HCT116 (cell line): ENCODE measurements at regions not wholly inside any gene's neighbourhood (a gene's known extent, or its start where the extent isn't known, plus 50 kb on each side); places are given as distances from the start of the nearest gene placed in this dataset.

ENCODE experiments used
- ATAC-seq: fragments of 200-7000 bp; cut with Tn5 transposase; 2 replicates; pipeline ENCODE4 v1.9.1; 2020; ENCODE audit warnings: mild to moderate bottlenecking, moderate library complexity
- BruUV-seq: library from RNA; stranded (reverse); fragments of 400-500 nt; replicated peaks from 2 replicates; lab custom pipeline; 2021; lab: Mats Ljungman, UMichigan
- CTCF ChIA-PET: fragments of 300-600 bp; sonication (Branson Sonifier 250); formaldehyde crosslinking; loops from one replicate; lab custom pipeline; 2021; ENCODE audit warnings: antibody characterized with exemption; lab: Charles Lee
- POLR2A ChIA-PET: fragments of 300-600, 350-600 bp; sonication (Branson Sonifier 250); formaldehyde crosslinking; loops from one replicate; lab custom pipeline; 2021; ENCODE audit warnings: antibody characterized with exemption; lab: Charles Lee
- RAD21 ChIA-PET, 2 experiments: fragments of 300-600 bp; sonication (Branson Sonifier 250); formaldehyde crosslinking; loops; one replicate each; lab custom pipeline; 2023; ENCODE audit warnings: low total read pairs in 2 of 2; ENCODE audit not compliant: uncharacterized antibody in 2 of 2, unreplicated experiment in 2 of 2, low non-redundant PET in 1 of 2; lab: Charles Lee
- DNase-seq: peaks from one replicate; pipeline ENCODE4 v3.0.0-alpha.2; 2010; ENCODE audit warnings: low read depth, low spot score
- H2AFZ ChIP-seq: fragments of 200-600 bp; shearing (Covaris generic), sonication (generic); 2 replicates; pipeline ENCODE4 v1.6.1; 2017; ENCODE audit warnings: low read depth, mixed run types, mixed read lengths, antibody characterized with exemption, low read length; ENCODE audit not compliant: poor library complexity, severe bottlenecking
- H3K27ac ChIP-seq: 2 replicates; pipeline ENCODE4 v1.5.1; 2012; ENCODE audit warnings: low read depth, low read length
- H3K27me3 ChIP-seq: fragments of 200-600 bp; sonication (generic); 2 replicates; pipeline ENCODE4 v1.6.1; 2016; ENCODE audit warnings: mixed run types, low read length, mixed read lengths; ENCODE audit not compliant: insufficient read depth
- H3K36me3 ChIP-seq, 2 experiments: fragments of 200-500 bp in 1 of 2; fragments of 200-600 bp in 1 of 2; sonication (Bioruptor generic) in 1 of 2; sonication (generic) in 1 of 2; 2 replicates each; pipeline versions ENCODE4 v1.5.1 to v1.6.1; 2014 to 2016; ENCODE audit warnings: low read length in 2 of 2, inconsistent platforms in 1 of 2, mixed read lengths in 1 of 2, mixed run types in 1 of 2; ENCODE audit not compliant: insufficient read depth in 2 of 2, control insufficient read depth in 1 of 2
- H3K4me1 ChIP-seq, 2 experiments: fragments of 200-600 bp in 1 of 2; sonication (generic) in 1 of 2; 2 replicates each; pipeline versions ENCODE4 v1.5.1 to v1.6.1; 2012 to 2017; ENCODE audit warnings: low read length in 2 of 2, inconsistent platforms in 1 of 2, mild to moderate bottlenecking in 1 of 2, mixed read lengths in 1 of 2, mixed run types in 1 of 2, moderate library complexity in 1 of 2; ENCODE audit not compliant: insufficient read depth in 2 of 2, control insufficient read depth in 1 of 2
- H3K4me2 ChIP-seq: fragments of 200-600 bp; sonication (generic); 2 replicates; pipeline ENCODE4 v1.6.1; 2017; ENCODE audit warnings: mixed run types, low read length, mixed read lengths
- H3K4me3 ChIP-seq, 2 experiments: fragments of 200-600 bp in 1 of 2; sonication (generic) in 1 of 2; replicated peaks in 1 of 2; 2 replicates each; pipeline ENCODE4 v1.5.1; 2011 to 2016; ENCODE audit warnings: low read length in 2 of 2, control low read depth in 1 of 2, low read depth in 1 of 2, mild to moderate bottlenecking in 1 of 2, mixed read lengths in 1 of 2, mixed run types in 1 of 2
- H3K79me2 ChIP-seq: fragments of 200-600 bp; sonication (generic); 2 replicates; pipeline ENCODE4 v1.6.1; 2017; ENCODE audit warnings: mild to moderate bottlenecking, mixed run types, low read length, moderate library complexity, mixed read lengths; ENCODE audit not compliant: insufficient read depth
- H3K9ac ChIP-seq: fragments of 200-600 bp; sonication (generic); 2 replicates; pipeline ENCODE4 v1.6.1; 2016; ENCODE audit warnings: low read length, mixed read lengths
- H3K9me2 ChIP-seq: fragments of 200-600 bp; sonication (generic), shearing (Covaris generic); 2 replicates; pipeline ENCODE4 v1.6.1; 2017; ENCODE audit warnings: mixed run types, mild to moderate bottlenecking, moderate library complexity; ENCODE audit not compliant: insufficient read depth
- H3K9me3 ChIP-seq, 2 experiments: fragments of 200-500 bp in 1 of 2; fragments of 200-600 bp in 1 of 2; sonication (Bioruptor generic) in 1 of 2; sonication (generic) in 1 of 2; 2 replicates each; pipeline ENCODE4 v1.6.1; 2014 to 2017; ENCODE audit warnings: low read length in 2 of 2, mixed read lengths in 2 of 2, inconsistent platforms in 1 of 2, low read depth in 1 of 2, mild to moderate bottlenecking in 1 of 2, mixed run types in 1 of 2, moderate library complexity in 1 of 2; ENCODE audit not compliant: control insufficient read depth in 1 of 2, insufficient read depth in 1 of 2
- H4K20me1 ChIP-seq: fragments of 200-600 bp; sonication (generic), shearing (Covaris generic); 2 replicates; pipeline ENCODE4 v1.6.1; 2017; ENCODE audit warnings: mixed run types, mild to moderate bottlenecking, moderate library complexity; ENCODE audit not compliant: insufficient read depth
- ATF3 ChIP-seq: IDR thresholded peaks from 2 replicates; pipeline ENCODE4 v1.6.1; 2012
- CBX3 ChIP-seq: IDR thresholded peaks from 2 replicates; pipeline ENCODE4 v1.6.1; 2012; ENCODE audit warnings: low read depth
- CEBPB ChIP-seq: IDR thresholded peaks from 2 replicates; pipeline ENCODE4 v1.6.1; 2012; ENCODE audit warnings: low read depth
- EGR1 ChIP-seq: IDR thresholded peaks from 2 replicates; pipeline ENCODE4 v1.6.1; 2012; ENCODE audit warnings: low read depth
- ELF1 ChIP-seq: IDR thresholded peaks from 2 replicates; pipeline ENCODE4 v1.6.1; 2012; ENCODE audit warnings: low read depth, borderline replicate concordance
- EZH2 ChIP-seq: fragments of 200-600 bp; sonication (generic); IDR thresholded peaks from 2 replicates; pipeline ENCODE4 v1.6.1; 2017; ENCODE audit warnings: antibody characterized with exemption, mixed run types
- EZH2phosphoT487 ChIP-seq: fragments of 200-600 bp; IDR thresholded peaks from 2 replicates; pipeline ENCODE4 v1.6.1; 2018; ENCODE audit warnings: antibody characterized with exemption, borderline replicate concordance
- FOSL1 ChIP-seq: IDR thresholded peaks from 2 replicates; pipeline ENCODE4 v1.6.1; 2012; ENCODE audit warnings: low read depth
- JUND ChIP-seq: IDR thresholded peaks from 2 replicates; pipeline ENCODE4 v1.6.1; 2012
- POLR2A ChIP-seq: IDR thresholded peaks from 2 replicates; pipeline ENCODE4 v1.7.0; 2011; ENCODE audit warnings: borderline replicate concordance; ENCODE audit not compliant: insufficient read depth, insufficient read length; ENCODE audit errors: extremely low read depth
- POLR2AphosphoS5 ChIP-seq: IDR thresholded peaks from 2 replicates; pipeline ENCODE4 v1.6.1; 2011; ENCODE audit warnings: mild to moderate bottlenecking, low read depth, low read length, moderate library complexity
- RAD21 ChIP-seq: IDR thresholded peaks from 2 replicates; pipeline ENCODE4 v1.6.1; 2012; ENCODE audit warnings: low read depth, mild to moderate bottlenecking
- SIN3A ChIP-seq: IDR thresholded peaks from 2 replicates; pipeline ENCODE4 v1.6.1; 2012; ENCODE audit warnings: low read depth
- SRF ChIP-seq: IDR thresholded peaks from 2 replicates; pipeline ENCODE4 v1.6.1; 2012; ENCODE audit warnings: low read depth
- TCF7L2 ChIP-seq: IDR thresholded peaks from 2 replicates; pipeline ENCODE4 v1.7.0; 2011; ENCODE audit warnings: borderline replicate concordance, inconsistent platforms; ENCODE audit not compliant: insufficient read depth, insufficient read length; ENCODE audit errors: extremely low read depth
- YY1 ChIP-seq: IDR thresholded peaks from 2 replicates; pipeline ENCODE4 v1.6.1; 2011; ENCODE audit warnings: low read length, low read depth, moderate library complexity, mild to moderate bottlenecking; ENCODE audit not compliant: insufficient replicate concordance; ENCODE audit errors: extremely low read depth
- ZFX ChIP-seq: fragments of 450-650 bp; IDR thresholded peaks from 2 replicates; pipeline ENCODE4 v1.6.1; 2017
- intact Hi-C: fragments of 100-400 bp; cut with micrococcal nuclease; formaldehyde crosslinking; loops from 2 replicates; pipeline ENCODE4 v1.10.0; 2022
- TF ChIP-seq, protein P1 (sequence below): IDR thresholded peaks from 2 replicates; pipeline ENCODE4 v1.6.1; 2012; ENCODE audit warnings: low read depth
- TF ChIP-seq, protein P2 (sequence below): IDR thresholded peaks from 2 replicates; pipeline ENCODE4 v1.6.1; 2012

- no peaks in the 10 kb centered on the region for H3K27me3 ChIP-seq
- CTCF ChIA-PET: no interaction called here
- no TSS peak for BruUV-seq
- RAD21 ChIA-PET: no interaction called here
- H3K9me2 ChIP-seq: no peaks in the 10 kb centered on the region
- H3K4me3 ChIP-seq: no peak overlapping the region
- POLR2A ChIA-PET: no interaction called here
- intact Hi-C loops: no loop called here
- ATAC-seq (no peak), DNase-seq (no peak)
- H4K20me1 ChIP-seq: no peaks in the 10 kb centered on the region
- TF ChIP-seq EZH2: no peak
- TF ChIP-seq TCF7L2: no peak
- no peak for TF ChIP-seq YY1
- TF ChIP-seq, protein P1, sequence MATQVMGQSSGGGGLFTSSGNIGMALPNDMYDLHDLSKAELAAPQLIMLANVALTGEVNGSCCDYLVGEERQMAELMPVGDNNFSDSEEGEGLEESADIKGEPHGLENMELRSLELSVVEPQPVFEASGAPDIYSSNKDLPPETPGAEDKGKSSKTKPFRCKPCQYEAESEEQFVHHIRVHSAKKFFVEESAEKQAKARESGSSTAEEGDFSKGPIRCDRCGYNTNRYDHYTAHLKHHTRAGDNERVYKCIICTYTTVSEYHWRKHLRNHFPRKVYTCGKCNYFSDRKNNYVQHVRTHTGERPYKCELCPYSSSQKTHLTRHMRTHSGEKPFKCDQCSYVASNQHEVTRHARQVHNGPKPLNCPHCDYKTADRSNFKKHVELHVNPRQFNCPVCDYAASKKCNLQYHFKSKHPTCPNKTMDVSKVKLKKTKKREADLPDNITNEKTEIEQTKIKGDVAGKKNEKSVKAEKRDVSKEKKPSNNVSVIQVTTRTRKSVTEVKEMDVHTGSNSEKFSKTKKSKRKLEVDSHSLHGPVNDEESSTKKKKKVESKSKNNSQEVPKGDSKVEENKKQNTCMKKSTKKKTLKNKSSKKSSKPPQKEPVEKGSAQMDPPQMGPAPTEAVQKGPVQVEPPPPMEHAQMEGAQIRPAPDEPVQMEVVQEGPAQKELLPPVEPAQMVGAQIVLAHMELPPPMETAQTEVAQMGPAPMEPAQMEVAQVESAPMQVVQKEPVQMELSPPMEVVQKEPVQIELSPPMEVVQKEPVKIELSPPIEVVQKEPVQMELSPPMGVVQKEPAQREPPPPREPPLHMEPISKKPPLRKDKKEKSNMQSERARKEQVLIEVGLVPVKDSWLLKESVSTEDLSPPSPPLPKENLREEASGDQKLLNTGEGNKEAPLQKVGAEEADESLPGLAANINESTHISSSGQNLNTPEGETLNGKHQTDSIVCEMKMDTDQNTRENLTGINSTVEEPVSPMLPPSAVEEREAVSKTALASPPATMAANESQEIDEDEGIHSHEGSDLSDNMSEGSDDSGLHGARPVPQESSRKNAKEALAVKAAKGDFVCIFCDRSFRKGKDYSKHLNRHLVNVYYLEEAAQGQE: no peak
- no peak for TF ChIP-seq CEBPB
- TF ChIP-seq POLR2A: no peak
- TF ChIP-seq CBX3: no peak
- no peak for TF ChIP-seq ELF1
- TF ChIP-seq SRF: no peak
- TF ChIP-seq JUND: no peak
- no peak for TF ChIP-seq FOSL1
- TF ChIP-seq, protein P2, sequence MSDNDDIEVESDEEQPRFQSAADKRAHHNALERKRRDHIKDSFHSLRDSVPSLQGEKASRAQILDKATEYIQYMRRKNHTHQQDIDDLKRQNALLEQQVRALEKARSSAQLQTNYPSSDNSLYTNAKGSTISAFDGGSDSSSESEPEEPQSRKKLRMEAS: no peak
- TF ChIP-seq EGR1: no peak
- TF ChIP-seq POLR2AphosphoS5: no peak
- TF ChIP-seq EZH2phosphoT487: no peak
- TF ChIP-seq ZFX: no peak
- TF ChIP-seq SIN3A: no peak
- no peak for TF ChIP-seq ATF3
- no peak for TF ChIP-seq RAD21
- no peaks in the 10 kb centered on the region for H3K79me2 ChIP-seq
- H3K4me2 ChIP-seq: no peak overlapping the region
- H2AFZ ChIP-seq: no peak overlapping the region
- no peaks in the 10 kb centered on the region; a peak in 1 of 4 replicates for H3K4me1 ChIP-seq
- no peaks in the 10 kb centered on the region for H3K36me3 ChIP-seq
- no peak overlapping the region for H3K9ac ChIP-seq
- no peak overlapping the region for H3K27ac ChIP-seq
- H3K9me3 ChIP-seq: no peaks in the 10 kb centered on the region
These were observed 69.5 kb upstream of the PITX1 start for GRCh38 chr5:135103575-135103853.
